ENCODE measurements at regions not wholly inside any gene's neighbourhood (a gene's known extent, or its start where the extent isn't known, plus 50 kb on each side); places are given as distances from the start of the nearest gene placed in this dataset.

GRCh38 chr4:57492251-57492878, 382.2 kb upstream of the IGFBP7 start:
- DNase-seq (ENCODE audit: low read depth in 2 of 2) = no peak

GRCh38 chr4:57491388-57491787, 381.2 kb upstream of the IGFBP7 start:
- no peak for DNase-seq (ENCODE audit: low read depth in 2 of 2)

- DNase-seq (ENCODE audit: low read depth in 2 of 2) = no peak
These were observed 380.5 kb upstream of the IGFBP7 start for GRCh38 chr4:57490520-57491255.

GRCh38 chr4:57488366-57489162, 378.4 kb upstream of the IGFBP7 start:
- no peak for DNase-seq (ENCODE audit: low read depth in 2 of 2)

GRCh38 chr4:57475424-57475823, 365.2 kb upstream of the IGFBP7 start:
- no peak for DNase-seq (ENCODE audit: low read depth in 2 of 2)

- no peak for DNase-seq (ENCODE audit: low read depth in 2 of 2)
These were observed 355.3 kb upstream of the IGFBP7 start for GRCh38 chr4:57465321-57466056.

- no peak for DNase-seq (ENCODE audit: low read depth in 2 of 2)
These were observed 352.7 kb upstream of the IGFBP7 start for GRCh38 chr4:57462843-57463242.

GRCh38 chr4:57460967-57461366, 350.8 kb upstream of the IGFBP7 start:
- no peak for DNase-seq (ENCODE audit: low read depth in 2 of 2)

- DNase-seq (ENCODE audit: low read depth in 2 of 2) = no peak
These were observed 338.7 kb upstream of the IGFBP7 start for GRCh38 chr4:57448901-57449300.

- DNase-seq (ENCODE audit: low read depth in 2 of 2) = no peak
These were observed 338.3 kb upstream of the IGFBP7 start for GRCh38 chr4:57448452-57448851.

- no peak for DNase-seq (ENCODE audit: low read depth in 2 of 2)
These were observed 336.1 kb upstream of the IGFBP7 start for GRCh38 chr4:57446266-57446665.

- no peak for DNase-seq (ENCODE audit: low read depth in 2 of 2)
These were observed 335.5 kb upstream of the IGFBP7 start for GRCh38 chr4:57445686-57446085.

GRCh38 chr4:57444671-57445070, 334.5 kb upstream of the IGFBP7 start:
- no peak for DNase-seq (ENCODE audit: low read depth in 2 of 2)

GRCh38 chr4:57443787-57444186, 333.6 kb upstream of the IGFBP7 start:
- DNase-seq (ENCODE audit: low read depth in 2 of 2) = no peak

GRCh38 chr4:57443308-57443707, 333.1 kb upstream of the IGFBP7 start:
- no peak for DNase-seq (ENCODE audit: low read depth in 2 of 2)

- no peak for DNase-seq (ENCODE audit: low read depth in 2 of 2)
These were observed 332.7 kb upstream of the IGFBP7 start for GRCh38 chr4:57442831-57443291.

- DNase-seq (ENCODE audit: low read depth in 2 of 2) = no peak
These were observed 332.1 kb upstream of the IGFBP7 start for GRCh38 chr4:57442241-57442640.

- no peak for DNase-seq (ENCODE audit: low read depth in 2 of 2)
These were observed 327.5 kb upstream of the IGFBP7 start for GRCh38 chr4:57437649-57438048.

- no peak for DNase-seq (ENCODE audit: low read depth in 2 of 2)
These were observed 325.1 kb upstream of the IGFBP7 start for GRCh38 chr4:57435300-57435699.

GRCh38 chr4:57430726-57431125, 320.5 kb upstream of the IGFBP7 start:
- no peak for DNase-seq (ENCODE audit: low read depth in 2 of 2)

- peak in 1 of 2 experiments; percentile 28 for DNase-seq (ENCODE audit: low read depth in 2 of 2)
These were observed 316.7 kb upstream of the IGFBP7 start for GRCh38 chr4:57426779-57427395.
